K562 (cell line): ENCODE measurements at regions not wholly inside any gene's neighbourhood (a gene's known extent, or its start where the extent isn't known, plus 50 kb on each side); places are given as distances from the start of the nearest gene placed in this dataset.

ENCODE experiments used
- ATAC-seq: fragments of 200-7000 bp; cut with Tn5 transposase; 3 replicates; pipeline ENCODE4 v1.9.1; 2020; ENCODE audit warnings: moderate library complexity
- BruUV-seq: library from RNA; stranded (reverse); fragments of 400-500 nt; replicated peaks from 2 replicates; lab custom pipeline; 2021; lab: Mats Ljungman, UMichigan
- CTCF ChIA-PET: fragments of 300-600 bp; formaldehyde crosslinking; extraction: SDS; loops from one replicate; lab custom pipeline; 2021; ENCODE audit warnings: low intra/inter-chr PET ratio; lab: Yijun Ruan, JAX
- POLR2A ChIA-PET: fragments of 300-600, 350-650 bp; sonication (Branson Sonifier 250); formaldehyde crosslinking; extraction: SDS; loops from one replicate; lab custom pipeline; 2021; ENCODE audit warnings: antibody characterized with exemption, inconsistent platforms; lab: Yijun Ruan, JAX
- DNase-seq, 4 experiments: peaks; one replicate each; pipeline versions ENCODE4 v3.0.0 to v3.0.0-alpha.2; 2011 to 2018; ENCODE audit warnings: low spot score in 3 of 4, mixed read lengths in 3 of 4; ENCODE audit errors: extremely low read depth in 1 of 4
- FAIRE-seq: peaks from 2 replicates; lab custom pipeline; 2011; peaks lifted over from hg19 to GRCh38; lab: Jason Lieb, UNC
- H2AFZ ChIP-seq: 2 replicates; pipeline ENCODE4 v1.6.0; 2011; ENCODE audit warnings: low read depth, low read length, control low read depth, inconsistent platforms
- H3K27ac ChIP-seq: fragments of 200-600 bp; 3 replicates; pipeline ENCODE4 v1.8.0; 2011; ENCODE audit warnings: low read depth, mild to moderate bottlenecking, control low read depth, inconsistent platforms, low read length, moderate library complexity, mixed read lengths; ENCODE audit errors: extremely low read depth
- H3K27me3 ChIP-seq, 2 experiments: fragments of 300-600 bp in 1 of 2; 2 replicates in 1 of 2; 3 replicates in 1 of 2; pipeline versions ENCODE4 v1.6.0 to v1.8.0; 2011; ENCODE audit warnings: inconsistent platforms in 2 of 2, low read length in 2 of 2, mild to moderate bottlenecking in 1 of 2, mixed read lengths in 1 of 2, moderate library complexity in 1 of 2; ENCODE audit not compliant: control insufficient read depth in 2 of 2, insufficient read depth in 2 of 2
- H3K36me3 ChIP-seq: fragments of 300-600 bp; 3 replicates; pipeline ENCODE4 v1.8.0; 2011; ENCODE audit warnings: mild to moderate bottlenecking, low read length, inconsistent platforms; ENCODE audit not compliant: control insufficient read depth, insufficient read depth
- H3K4me1 ChIP-seq, 2 experiments: fragments of 200-600 bp in 1 of 2; replicated peaks in 1 of 2; 2 replicates in 1 of 2; 3 replicates in 1 of 2; pipeline versions ENCODE4 v1.5.1 to v1.8.0; 2011; ENCODE audit warnings: inconsistent platforms in 2 of 2, low read length in 2 of 2, mild to moderate bottlenecking in 1 of 2, mixed read lengths in 1 of 2, moderate library complexity in 1 of 2; ENCODE audit not compliant: control insufficient read depth in 2 of 2, insufficient read depth in 2 of 2
- H3K4me2 ChIP-seq: 2 replicates; pipeline ENCODE4 v1.6.1; 2011; ENCODE audit warnings: low read length, control low read depth, inconsistent platforms, mixed read lengths; ENCODE audit not compliant: insufficient read depth
- H3K4me3 ChIP-seq: fragments of 200-600 bp; sonication (generic), shearing (Covaris generic); 2 replicates; pipeline ENCODE4 v1.5.1; 2016; ENCODE audit warnings: control low read depth, inconsistent platforms
- H3K79me2 ChIP-seq: fragments of 200-600 bp; 3 replicates; pipeline ENCODE4 v1.8.0; 2011; ENCODE audit warnings: low read length, inconsistent platforms; ENCODE audit not compliant: control insufficient read depth, insufficient read depth
- H3K9ac ChIP-seq, 2 experiments: 2 replicates each; pipeline versions ENCODE4 v1.6.0 to v1.6.1; 2011; ENCODE audit warnings: low read depth in 2 of 2, low read length in 2 of 2, control low read depth in 1 of 2, inconsistent platforms in 1 of 2, mild to moderate bottlenecking in 1 of 2, mixed read lengths in 1 of 2; ENCODE audit not compliant: insufficient read depth in 1 of 2
- H3K9me1 ChIP-seq: one replicate; pipeline ENCODE4 v1.6.0; 2011; ENCODE audit warnings: inconsistent platforms, mild to moderate bottlenecking, low read length, moderate library complexity; ENCODE audit not compliant: control insufficient read depth, insufficient read depth
- H3K9me3 ChIP-seq: replicated peaks from 2 replicates; pipeline ENCODE4 v1.5.1; 2011; ENCODE audit warnings: low read depth, low read length, inconsistent platforms; ENCODE audit not compliant: control insufficient read depth, insufficient read depth
- H4K20me1 ChIP-seq: replicated peaks from 2 replicates; pipeline ENCODE4 v1.6.1; 2011; ENCODE audit warnings: low read length, inconsistent platforms, mixed read lengths; ENCODE audit not compliant: control insufficient read depth, insufficient read depth
- ARNT ChIP-seq, 2 experiments: fragments of 450-650 bp; IDR thresholded peaks; 2 replicates each; pipeline ENCODE4 v1.6.1; 2016; ENCODE audit warnings: mild to moderate bottlenecking in 1 of 2
- CBFA2T3 ChIP-seq: fragments of 450-650 bp; IDR thresholded peaks from 2 replicates; pipeline ENCODE4 v1.6.1; 2017
- CGGBP1 ChIP-seq: fragments of 250-450 bp; sonication (Bioruptor Pico); IDR thresholded peaks from 2 replicates; pipeline ENCODE4 v1.9.0; 2021; ENCODE audit warnings: mild to moderate bottlenecking
- CTBP1 ChIP-seq: fragments of 450-650 bp; IDR thresholded peaks from 2 replicates; pipeline ENCODE4 v1.6.1; 2016; ENCODE audit warnings: borderline replicate concordance
- CXXC5 ChIP-seq: fragments of 250-450 bp; sonication (Bioruptor Pico); IDR thresholded peaks from 2 replicates; pipeline ENCODE4 v1.8.0; 2022; ENCODE audit warnings: inconsistent platforms, mild to moderate bottlenecking, moderate library complexity
- HLTF ChIP-seq: fragments of 450-650 bp; IDR thresholded peaks from 2 replicates; pipeline ENCODE4 v1.6.1; 2016
- MECOM ChIP-seq: fragments of 250-450 bp; sonication (Bioruptor Pico); IDR thresholded peaks from 2 replicates; pipeline ENCODE4 v1.8.0; 2022; ENCODE audit warnings: inconsistent platforms
- POLR2A ChIP-seq: fragments of 450-650 bp; conservative IDR thresholded peaks from 2 replicates; pipeline ENCODE4 v1.6.1; 2016
- RFX7 ChIP-seq: fragments of 250-450 bp; sonication (Bioruptor Pico); IDR thresholded peaks from 2 replicates; pipeline ENCODE4 v1.5.1; 2021; ENCODE audit warnings: mild to moderate bottlenecking
- TAF15 ChIP-seq: fragments of 200-400 bp; formaldehyde crosslinking; IDR thresholded peaks from 2 replicates; pipeline ENCODE4 v1.6.1; 2017; ENCODE audit warnings: mild to moderate bottlenecking, low read depth, low read length, moderate library complexity
- USF2 ChIP-seq: sonication (generic); formaldehyde crosslinking; IDR thresholded peaks from 2 replicates; pipeline ENCODE4 v1.5.0; 2020; ENCODE audit warnings: missing genetic modification reagents
- ZBTB33 ChIP-seq: sonication (generic); formaldehyde crosslinking; IDR thresholded peaks from 2 replicates; pipeline ENCODE4 v1.8.1; 2023; ENCODE audit warnings: mild to moderate bottlenecking, missing genetic modification reagents
- ZNF184 ChIP-seq: sonication (generic); formaldehyde crosslinking; IDR thresholded peaks from 2 replicates; pipeline ENCODE4 v1.5.0; 2020; ENCODE audit warnings: missing genetic modification reagents
- ZNF277 ChIP-seq: fragments of 250-450 bp; sonication (Bioruptor Pico); IDR thresholded peaks from 2 replicates; pipeline ENCODE4 v1.8.0; 2022; ENCODE audit warnings: inconsistent platforms, mild to moderate bottlenecking, moderate library complexity, borderline replicate concordance
- ZNF609 ChIP-seq: sonication (generic); formaldehyde crosslinking; IDR thresholded peaks from 2 replicates; pipeline ENCODE4 v1.8.1; 2023; ENCODE audit warnings: missing genetic modification reagents, mild to moderate bottlenecking, borderline replicate concordance
- ZNF707 ChIP-seq: fragments of 250-450 bp; sonication (Bioruptor Pico); conservative IDR thresholded peaks from 2 replicates; pipeline ENCODE4 v1.8.0; 2022; ENCODE audit warnings: inconsistent platforms, mild to moderate bottlenecking, moderate library complexity
- WGBS: fragments of 100-300 bp; shearing (Covaris generic); methylation state at CpG from one replicate; pipeline ENCODE4 v1.1.6; 2016; ENCODE audit warnings: low coverage, mixed read lengths; ENCODE audit not compliant: insufficient coverage; ENCODE audit errors: missing lambda C conversion rate; 5-methylcytosine and 5-hydroxymethylcytosine counted together
- in situ Hi-C: fragments of 300-500 bp; cut with MboI; formaldehyde crosslinking; loops from 4 replicates; pipeline ENCODE4 v1.15.0; 2018; ENCODE audit warnings: inconsistent platforms, mixed read lengths
- intact Hi-C: fragments of 100-400 bp; cut with micrococcal nuclease; formaldehyde crosslinking; loops from 2 replicates; pipeline ENCODE4 v1.14.2; 2022

- ATAC-seq, result no peak
- no peak for TF ChIP-seq CTBP1
- TF ChIP-seq ARNT (IDR thresholded peaks at IDR 0.05), result no peak
- TF ChIP-seq HLTF, result no peak
- TF ChIP-seq CGGBP1, result no peak
- TF ChIP-seq CBFA2T3, result no peak
- no peak for TF ChIP-seq ZNF184 (CRISPR knock-in tag)
- TF ChIP-seq ZBTB33 (CRISPR knock-in tag), result no peak
- no peak for TF ChIP-seq CXXC5 (CRISPR knock-in tag)
- TF ChIP-seq ZNF609, result no peak
- no peak for TF ChIP-seq ZNF707
- TF ChIP-seq POLR2A, result no peak
- no peak for TF ChIP-seq ZNF277
- TF ChIP-seq MECOM (CRISPR knock-in tag), result no peak
- TF ChIP-seq USF2, result no peak
- no peak for TF ChIP-seq RFX7 (CRISPR knock-in tag)
- no peak for TF ChIP-seq TAF15
- TF ChIP-seq, all 486 proteins: peak for 0
Measured at GRCh38 chr11:81219661-81220060, 1514.0 kb downstream of the FAM181B start.

More at GRCh38 chr11:81219661-81220060, 1514.0 kb downstream of the FAM181B start:
- Histone ChIP-seq H3K4me2 (no peak overlapping the region), H3K79me2 (no peaks in the 10 kb centered on the region), H3K4me1 (no peaks in the 10 kb centered on the region), H3K27me3 (no peaks in the 10 kb centered on the region), H3K4me3 (no peak overlapping the region), H3K9me1 (no peaks in the 10 kb centered on the region), H4K20me1 (no peaks in the 10 kb centered on the region), H3K27ac (no peak overlapping the region), H3K36me3 (no peaks in the 10 kb centered on the region), H2AFZ (no peak overlapping the region), H3K9me3 (no peaks in the 10 kb centered on the region; the same call in 1 of the 2 replicates), H3K9ac (no peak overlapping the region)
- no peak for DNase-seq
- 0% methylated on average over 1 of the region's 1 CpG for WGBS
- in situ Hi-C loops (no loop called here), intact Hi-C loops (no loop called here)
- no peak for FAIRE-seq
- CTCF ChIA-PET, result no interaction called here
- POLR2A ChIA-PET, result no interaction called here
- no TSS peak for BruUV-seq
